ENCODE measurements at regions not wholly inside any gene's neighbourhood (a gene's known extent, or its start where the extent isn't known, plus 50 kb on each side); places are given as distances from the start of the nearest gene placed in this dataset.

DNA sequence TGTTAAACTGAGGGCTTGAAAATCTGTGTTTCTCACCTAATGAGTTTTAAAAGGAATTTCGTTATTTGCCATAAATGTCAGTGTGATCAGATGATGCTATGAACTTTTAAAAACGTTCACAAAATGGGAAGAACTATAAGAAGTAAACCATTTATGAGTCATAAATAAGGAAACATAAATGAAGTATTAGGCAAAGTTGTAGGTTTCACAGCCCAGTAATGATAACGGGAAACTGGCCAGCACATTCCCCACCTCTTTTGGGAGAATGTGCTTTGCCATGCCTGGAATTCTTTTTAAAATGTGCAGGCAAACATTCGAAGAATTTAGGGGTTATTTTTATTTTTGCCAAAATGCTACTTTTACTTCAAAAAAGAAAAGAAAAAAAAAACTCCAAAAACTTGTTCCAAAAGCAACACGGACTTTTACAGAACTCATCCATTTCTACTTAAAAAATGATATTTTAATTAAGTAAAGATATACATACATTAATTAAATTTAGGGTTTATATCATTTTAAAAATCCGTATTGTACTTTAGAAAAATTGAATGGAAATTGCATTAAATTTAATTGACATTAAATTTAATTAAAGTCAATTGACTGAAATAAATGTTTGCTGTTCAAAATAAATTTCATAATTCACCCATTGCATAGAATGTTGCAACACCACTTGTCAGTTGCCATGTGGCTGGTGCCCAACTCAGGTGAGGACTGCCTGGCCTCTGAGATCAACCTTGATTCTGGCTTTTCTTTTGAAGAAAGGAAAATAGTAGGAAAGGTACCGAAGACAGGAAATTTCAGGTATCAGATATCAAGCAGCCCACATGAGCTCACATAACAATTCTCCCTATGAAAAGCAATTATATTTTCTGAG, 1198.5 kb downstream of the EFNB2 start:
- no peak overlapping the region for H3K27ac ChIP-seq (ENCODE audit: low read depth, low read length)
- no peaks in the 10 kb centered on the region for H3K4me1 ChIP-seq (ENCODE audit: control insufficient read depth, insufficient read depth, low read length)
- TF ChIP-seq, protein P1, sequence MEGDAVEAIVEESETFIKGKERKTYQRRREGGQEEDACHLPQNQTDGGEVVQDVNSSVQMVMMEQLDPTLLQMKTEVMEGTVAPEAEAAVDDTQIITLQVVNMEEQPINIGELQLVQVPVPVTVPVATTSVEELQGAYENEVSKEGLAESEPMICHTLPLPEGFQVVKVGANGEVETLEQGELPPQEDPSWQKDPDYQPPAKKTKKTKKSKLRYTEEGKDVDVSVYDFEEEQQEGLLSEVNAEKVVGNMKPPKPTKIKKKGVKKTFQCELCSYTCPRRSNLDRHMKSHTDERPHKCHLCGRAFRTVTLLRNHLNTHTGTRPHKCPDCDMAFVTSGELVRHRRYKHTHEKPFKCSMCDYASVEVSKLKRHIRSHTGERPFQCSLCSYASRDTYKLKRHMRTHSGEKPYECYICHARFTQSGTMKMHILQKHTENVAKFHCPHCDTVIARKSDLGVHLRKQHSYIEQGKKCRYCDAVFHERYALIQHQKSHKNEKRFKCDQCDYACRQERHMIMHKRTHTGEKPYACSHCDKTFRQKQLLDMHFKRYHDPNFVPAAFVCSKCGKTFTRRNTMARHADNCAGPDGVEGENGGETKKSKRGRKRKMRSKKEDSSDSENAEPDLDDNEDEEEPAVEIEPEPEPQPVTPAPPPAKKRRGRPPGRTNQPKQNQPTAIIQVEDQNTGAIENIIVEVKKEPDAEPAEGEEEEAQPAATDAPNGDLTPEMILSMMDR (conservative IDR thresholded peaks at IDR 0.05): no peak
- Mint-ChIP-seq H3K4me1 (no peaks in the 10 kb centered on the region), H3K36me3 (ENCODE audit: low read depth) (no peaks in the 10 kb centered on the region), H3K9me3 (no peaks in the 10 kb centered on the region), H3K4me3 (no peak overlapping the region), H3K27ac (no peak overlapping the region), H3K27me3 (ENCODE audit: insufficient read depth) (no peaks in the 10 kb centered on the region)
- no peak overlapping the region for H3K9ac ChIP-seq (ENCODE audit: extremely low read depth, low read length, poor library complexity, severe bottlenecking)
- no peaks in the 10 kb centered on the region for H3K36me3 ChIP-seq (ENCODE audit: control insufficient read depth, insufficient read depth, low read length)
- H3K27me3 ChIP-seq (ENCODE audit: control insufficient read depth, insufficient read depth, low read length, poor library complexity, severe bottlenecking): no peaks in the 10 kb centered on the region
- WGBS, 2 experiments (ENCODE audit: insufficient coverage in 1 of 2, insufficient read length in 1 of 2): 89 to 100% methylated on average over 2 to 5 of the region's 7 CpGs
- no peaks in the 10 kb centered on the region for H3K9me3 ChIP-seq (ENCODE audit: control insufficient read depth, low read length)
- no peak overlapping the region for H3K4me3 ChIP-seq (ENCODE audit: low read length)
- DNase-seq: no peak

DNA sequence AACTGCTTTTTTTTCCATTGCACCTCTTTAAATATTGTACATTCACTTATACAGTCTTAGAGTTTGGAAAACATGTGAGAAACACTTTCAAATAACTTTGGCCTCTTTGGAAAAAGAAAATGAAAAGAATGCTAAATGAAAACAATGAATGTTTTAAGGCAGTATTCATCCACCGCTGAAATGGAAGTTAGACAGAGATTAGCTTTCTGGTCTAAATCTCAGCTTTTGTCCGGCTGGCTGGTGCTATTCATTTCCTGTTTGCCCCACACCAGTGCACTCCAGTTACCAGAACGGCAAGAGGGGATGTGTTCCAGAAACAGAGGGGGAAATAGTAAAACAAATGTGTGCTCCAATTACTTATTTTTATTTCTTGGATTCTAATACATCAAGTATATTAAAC, 1201.3 kb downstream of the EFNB2 start:
- H3K4me1 ChIP-seq (ENCODE audit: control insufficient read depth, insufficient read depth, low read length): no peaks in the 10 kb centered on the region
- H3K27ac ChIP-seq (ENCODE audit: low read depth, low read length): no peak overlapping the region
- Mint-ChIP-seq H3K27ac (no peak overlapping the region), H3K9me3 (peaks cover 10% of the 10 kb centered on the region), H3K27me3 (ENCODE audit: insufficient read depth) (no peaks in the 10 kb centered on the region), H3K4me1 (no peaks in the 10 kb centered on the region), H3K36me3 (ENCODE audit: low read depth) (no peaks in the 10 kb centered on the region), H3K4me3 (no peak overlapping the region)
- WGBS, 2 experiments (ENCODE audit: insufficient coverage in 1 of 2, insufficient read length in 1 of 2): 87% methylated on average over 3 of the region's 3 CpGs; no CpG with 5 or more reads in 1 of the 2 experiments
- H3K36me3 ChIP-seq (ENCODE audit: control insufficient read depth, insufficient read depth, low read length): no peaks in the 10 kb centered on the region
- TF ChIP-seq, protein P1 (conservative IDR thresholded peaks at IDR 0.05): no peak
- H3K4me3 ChIP-seq (ENCODE audit: low read length): no peak overlapping the region
- H3K27me3 ChIP-seq (ENCODE audit: control insufficient read depth, insufficient read depth, low read length, poor library complexity, severe bottlenecking): no peaks in the 10 kb centered on the region
- H3K9ac ChIP-seq (ENCODE audit: extremely low read depth, low read length, poor library complexity, severe bottlenecking): no peak overlapping the region
- H3K9me3 ChIP-seq (ENCODE audit: control insufficient read depth, low read length): peaks cover 6% of the 10 kb centered on the region
- no peak for DNase-seq

DNA sequence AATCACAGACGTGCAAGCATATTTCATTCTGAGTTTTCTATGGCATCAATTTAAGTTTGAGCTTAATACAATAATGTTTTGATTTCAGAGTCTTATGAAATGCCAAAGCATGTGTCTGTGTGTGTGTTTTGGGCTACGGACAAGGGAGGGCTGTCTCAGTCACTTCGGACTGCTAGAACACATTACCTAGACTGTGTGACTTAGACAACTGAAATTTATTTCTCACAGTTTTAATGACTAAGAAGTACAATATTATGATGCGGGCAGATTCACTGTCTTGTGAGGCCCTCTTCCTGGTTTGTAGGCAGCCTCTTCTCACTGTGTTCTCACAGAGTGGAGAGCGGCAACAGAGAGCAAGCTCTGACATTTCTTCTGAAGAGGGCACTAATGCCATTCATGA, 1202.0 kb downstream of the EFNB2 start:
- Mint-ChIP-seq H3K4me3 (no peak overlapping the region), H3K27ac (no peak overlapping the region), H3K4me1 (no peaks in the 10 kb centered on the region), H3K9me3 (peaks cover 15% of the 10 kb centered on the region), H3K27me3 (ENCODE audit: insufficient read depth) (no peaks in the 10 kb centered on the region), H3K36me3 (ENCODE audit: low read depth) (no peaks in the 10 kb centered on the region)
- Histone ChIP-seq H3K36me3 (ENCODE audit: control insufficient read depth, insufficient read depth, low read length) (no peaks in the 10 kb centered on the region), H3K9ac (ENCODE audit: extremely low read depth, low read length, poor library complexity, severe bottlenecking) (no peak overlapping the region), H3K9me3 (ENCODE audit: control insufficient read depth, low read length) (peaks cover 6% of the 10 kb centered on the region), H3K27ac (ENCODE audit: low read depth, low read length) (no peak overlapping the region), H3K27me3 (ENCODE audit: control insufficient read depth, insufficient read depth, low read length, poor library complexity, severe bottlenecking) (no peaks in the 10 kb centered on the region), H3K4me1 (ENCODE audit: control insufficient read depth, insufficient read depth, low read length) (no peaks in the 10 kb centered on the region), H3K4me3 (ENCODE audit: low read length) (no peak overlapping the region)
- DNase-seq: no peak
- WGBS, 2 experiments (ENCODE audit: insufficient coverage in 1 of 2, insufficient read length in 1 of 2): 94 to 97% methylated on average over 2 to 5 of the region's 5 CpGs
- TF ChIP-seq, protein P1 (conservative IDR thresholded peaks at IDR 0.05): no peak

All from endodermal cell (in vitro differentiated cells).